Peyer's patch (tissue), 4 donors: ENCODE measurements at regions not wholly inside any gene's neighbourhood (a gene's known extent, or its start where the extent isn't known, plus 50 kb on each side); places are given as distances from the start of the nearest gene placed in this dataset.

ENCODE experiments used
- POLR2A ChIP-seq, 2 donors: fragments of 450-650 bp; IDR thresholded peaks; one replicate each; pipeline ENCODE4 v1.5.1; 2017; ENCODE audit warnings: antibody characterized with exemption in 2 of 2, mild to moderate bottlenecking in 2 of 2, moderate library complexity in 2 of 2
- TF ChIP-seq, protein P1 (sequence below), 6 experiments: fragments of 450-650 bp in 4 of 6; fragments of 200-600 bp in 2 of 6; sonication (generic) in 1 of 6; IDR thresholded peaks; one replicate each; pipeline ENCODE4 v1.5.1; 2017 to 2019; ENCODE audit warnings: antibody characterized with exemption in 6 of 6, mild to moderate bottlenecking in 3 of 6, moderate library complexity in 1 of 6

DNA sequence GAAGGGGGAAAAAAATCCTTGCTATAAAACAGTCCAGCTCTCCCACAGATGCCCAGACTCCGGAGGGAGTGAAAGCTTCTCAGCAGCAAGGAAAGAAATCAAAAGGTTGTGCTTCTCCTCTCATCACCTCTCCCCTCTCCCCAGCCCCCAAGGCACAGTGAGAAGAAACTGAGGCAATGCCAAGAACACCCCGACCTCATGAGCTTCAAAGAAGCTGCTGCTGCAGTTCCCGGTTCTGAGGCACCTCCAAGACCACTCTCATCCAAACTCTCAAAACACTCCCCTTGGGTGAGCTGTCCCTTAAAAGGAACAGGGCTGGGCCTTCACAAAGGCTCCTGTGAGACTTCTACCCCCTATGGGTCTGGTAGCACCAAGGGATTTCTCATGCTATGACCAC is 62.0 kb upstream of the KLF7 start:
- TF ChIP-seq, protein P1, sequence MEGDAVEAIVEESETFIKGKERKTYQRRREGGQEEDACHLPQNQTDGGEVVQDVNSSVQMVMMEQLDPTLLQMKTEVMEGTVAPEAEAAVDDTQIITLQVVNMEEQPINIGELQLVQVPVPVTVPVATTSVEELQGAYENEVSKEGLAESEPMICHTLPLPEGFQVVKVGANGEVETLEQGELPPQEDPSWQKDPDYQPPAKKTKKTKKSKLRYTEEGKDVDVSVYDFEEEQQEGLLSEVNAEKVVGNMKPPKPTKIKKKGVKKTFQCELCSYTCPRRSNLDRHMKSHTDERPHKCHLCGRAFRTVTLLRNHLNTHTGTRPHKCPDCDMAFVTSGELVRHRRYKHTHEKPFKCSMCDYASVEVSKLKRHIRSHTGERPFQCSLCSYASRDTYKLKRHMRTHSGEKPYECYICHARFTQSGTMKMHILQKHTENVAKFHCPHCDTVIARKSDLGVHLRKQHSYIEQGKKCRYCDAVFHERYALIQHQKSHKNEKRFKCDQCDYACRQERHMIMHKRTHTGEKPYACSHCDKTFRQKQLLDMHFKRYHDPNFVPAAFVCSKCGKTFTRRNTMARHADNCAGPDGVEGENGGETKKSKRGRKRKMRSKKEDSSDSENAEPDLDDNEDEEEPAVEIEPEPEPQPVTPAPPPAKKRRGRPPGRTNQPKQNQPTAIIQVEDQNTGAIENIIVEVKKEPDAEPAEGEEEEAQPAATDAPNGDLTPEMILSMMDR (IDR thresholded peaks at IDR 0.05), result no peak
- no peak for TF ChIP-seq POLR2A (IDR thresholded peaks at IDR 0.05)
